GM18858 (cell line): ENCODE measurements at regions not wholly inside any gene's neighbourhood (a gene's known extent, or its start where the extent isn't known, plus 50 kb on each side); places are given as distances from the start of the nearest gene placed in this dataset.
"Not testable (repeated sequence)": the region's sequence is repeated elsewhere in the genome, so short reads cannot be mapped to it uniquely, and the experiment has no call there.

Experiments
- ATAC-seq: cut with Tn5 transposase; IDR thresholded peaks from one replicate; pipeline ENCODE4 v1.9.1; 2021; ENCODE audit not compliant: unreplicated experiment

- ATAC-seq = no peak
These were observed 638.1 kb upstream of the CNTNAP2 start for GRCh38 chr7:145478541-145478940.

GRCh38 chr7:145474009-145474686, 638.3 kb upstream of the TPK1 start:
- no peak for ATAC-seq

DNA sequence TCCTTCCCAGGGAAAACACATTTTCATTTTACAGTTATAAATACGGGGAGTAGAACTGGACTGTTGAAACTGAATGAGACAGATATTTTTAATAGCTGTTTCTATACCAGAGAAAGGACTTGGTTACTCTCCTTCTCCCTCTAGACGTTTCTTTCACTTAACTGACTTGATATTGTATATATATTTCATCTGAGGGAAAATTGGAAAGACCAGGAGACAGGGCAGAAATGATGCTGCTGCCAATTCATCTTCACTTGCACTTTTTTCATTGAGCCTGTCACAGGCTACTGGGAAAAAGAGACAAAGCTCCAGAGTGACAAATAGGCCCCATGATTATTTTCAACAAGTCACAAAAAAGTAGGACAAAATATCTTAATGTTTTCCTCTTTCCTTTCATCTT, 636.0 kb upstream of the TPK1 start:
- no peak for ATAC-seq

DNA sequence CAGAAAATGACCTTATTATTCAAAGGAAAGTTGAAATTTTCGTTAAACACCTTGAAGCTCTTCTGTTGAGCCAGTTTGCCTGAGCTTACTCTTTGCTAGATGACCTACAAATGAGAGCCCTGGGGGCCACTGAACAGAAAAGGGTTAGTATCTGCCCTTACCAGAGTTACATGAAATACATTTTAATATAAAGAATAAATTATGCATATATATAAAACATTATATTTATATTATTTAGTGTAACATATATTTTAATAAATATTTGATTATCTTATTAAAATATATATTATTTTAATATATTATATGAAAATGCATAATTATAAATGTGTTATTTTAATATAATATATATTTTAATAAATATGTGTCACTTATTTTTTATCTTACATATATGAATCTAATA, 628.4 kb upstream of the TPK1 start:
- no peak for ATAC-seq

GRCh38 chr7:145462463-145462862, 626.6 kb upstream of the TPK1 start:
- no peak for ATAC-seq

- ATAC-seq = no peak
These were observed 599.0 kb upstream of the TPK1 start for GRCh38 chr7:145434811-145435210.

- ATAC-seq = peak; percentile 79
These were observed 596.0 kb upstream of the TPK1 start for GRCh38 chr7:145431834-145432233.

GRCh38 chr7:145418481-145418880, 582.6 kb upstream of the TPK1 start:
- not testable (repeated sequence) for ATAC-seq

GRCh38 chr7:145411066-145411465, 575.2 kb upstream of the TPK1 start:
- no peak for ATAC-seq

GRCh38 chr7:145398758-145399157, 562.9 kb upstream of the TPK1 start:
- no peak for ATAC-seq

- no peak for ATAC-seq
These were observed 558.3 kb upstream of the TPK1 start for GRCh38 chr7:145394126-145394525.

- ATAC-seq = no peak
These were observed 546.9 kb upstream of the TPK1 start for GRCh38 chr7:145382762-145383161.

DNA sequence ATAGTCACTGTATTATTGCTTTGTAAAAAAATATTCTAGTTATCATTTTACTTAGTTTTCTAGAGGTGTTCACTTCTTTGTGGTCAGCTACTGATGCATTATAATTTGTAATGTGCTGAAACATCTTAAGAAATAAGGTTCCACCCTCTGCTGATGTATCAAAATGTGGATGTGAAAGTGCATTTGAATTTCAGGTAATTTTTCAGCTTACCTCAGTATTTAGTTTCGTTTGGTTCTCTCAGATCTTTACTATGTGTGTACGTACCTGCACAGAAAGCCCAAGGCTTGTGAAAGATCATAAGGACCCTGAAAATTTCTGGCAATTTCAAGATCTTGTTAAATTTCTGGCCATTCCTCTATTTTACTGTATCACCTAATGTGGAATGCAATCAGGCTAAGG, 542.3 kb upstream of the TPK1 start:
- no peak for ATAC-seq

DNA sequence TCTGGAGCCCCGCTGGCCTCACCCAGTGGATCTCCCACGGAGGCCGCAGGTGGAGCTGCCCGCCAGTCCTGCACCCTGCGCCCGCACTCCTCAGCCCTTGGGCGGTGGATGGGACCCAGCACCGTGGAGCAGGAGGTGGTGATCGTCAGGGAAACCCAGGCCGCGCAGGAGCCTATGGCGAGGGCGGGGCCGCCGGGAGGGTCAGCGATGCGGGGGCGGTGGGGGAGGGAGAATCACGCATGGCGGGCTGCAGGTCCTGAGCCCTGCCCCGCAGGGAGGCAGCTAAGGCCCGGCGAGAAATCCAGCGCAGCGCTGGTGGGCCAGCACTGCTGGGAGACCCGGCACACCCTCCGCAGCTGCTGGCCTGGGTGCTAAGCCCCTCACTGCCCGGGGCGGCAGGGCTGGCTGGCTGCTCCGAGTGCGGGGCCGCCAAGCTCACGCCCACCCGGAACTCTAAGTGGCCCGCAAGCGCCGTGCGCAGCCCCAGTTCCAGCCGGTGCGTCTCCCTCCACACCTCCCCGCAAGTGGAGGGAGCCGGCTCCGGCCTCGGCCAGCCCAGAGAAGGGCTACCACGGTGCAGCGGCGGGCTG, 524.8 kb upstream of the TPK1 start:
- ATAC-seq = no peak

DNA sequence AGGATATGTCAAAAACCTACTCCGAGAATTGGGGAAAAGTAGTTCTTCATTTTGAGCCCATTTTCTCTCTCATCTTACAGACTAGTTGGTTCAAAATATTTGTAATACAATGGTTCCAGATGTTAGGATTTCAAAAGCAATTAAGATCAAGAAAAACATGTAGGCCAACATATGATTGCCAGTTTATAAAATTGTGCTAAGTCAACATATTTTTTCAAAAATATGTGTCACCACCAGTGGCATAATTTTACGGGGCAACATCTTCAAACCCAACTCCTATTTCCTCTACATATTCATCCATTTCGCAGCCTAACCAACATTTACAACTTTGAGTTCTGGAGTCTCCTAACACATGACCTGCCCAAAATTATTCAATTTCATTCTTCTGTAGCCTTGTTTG, 514.5 kb upstream of the TPK1 start:
- ATAC-seq = no peak

- not testable (repeated sequence) for ATAC-seq
These were observed 513.6 kb upstream of the TPK1 start for GRCh38 chr7:145349452-145349851.

- ATAC-seq = no peak
These were observed 511.4 kb upstream of the TPK1 start for GRCh38 chr7:145347271-145347670.

GRCh38 chr7:145339319-145339718, 503.5 kb upstream of the TPK1 start:
- no peak for ATAC-seq

- no peak for ATAC-seq
These were observed 495.7 kb upstream of the TPK1 start for GRCh38 chr7:145331522-145331921.

DNA sequence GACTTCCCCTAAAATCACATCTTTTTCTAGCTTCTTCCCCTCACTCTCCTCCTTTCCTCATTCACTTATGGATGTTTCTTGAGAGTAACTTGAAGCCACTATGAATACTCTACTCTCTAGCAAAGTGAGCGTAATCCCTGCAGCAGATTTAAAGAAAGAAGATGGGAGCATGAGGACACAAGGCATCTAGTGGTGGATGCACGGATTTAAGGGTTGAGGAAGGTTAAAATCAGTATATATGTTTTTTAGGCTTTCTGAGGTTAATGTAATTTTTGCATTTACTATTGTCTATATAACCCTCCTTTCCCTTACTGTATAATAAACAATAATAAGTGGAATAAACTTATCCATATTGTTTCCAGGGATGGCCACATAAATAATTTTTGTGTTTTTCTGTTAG, 495.2 kb upstream of the TPK1 start:
- ATAC-seq = no peak

DNA sequence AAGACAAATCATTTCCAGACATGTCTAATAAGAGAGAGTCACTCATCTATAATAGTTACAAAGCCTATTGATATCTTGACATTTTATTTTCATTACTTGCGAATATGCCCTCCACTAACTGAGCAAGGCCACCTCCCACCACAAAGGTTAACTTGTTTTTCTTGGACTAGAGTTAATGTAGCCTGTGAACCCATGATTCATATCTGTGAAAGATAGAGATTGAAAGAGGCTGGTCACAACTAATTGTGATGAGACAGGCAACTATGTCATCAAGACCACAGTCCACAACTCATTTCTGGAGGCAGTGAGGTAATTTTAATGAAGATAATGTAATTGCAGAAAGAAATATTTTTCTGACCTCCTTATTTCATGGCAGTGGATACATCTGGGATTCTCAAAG, 491.8 kb upstream of the TPK1 start:
- ATAC-seq = no peak

DNA sequence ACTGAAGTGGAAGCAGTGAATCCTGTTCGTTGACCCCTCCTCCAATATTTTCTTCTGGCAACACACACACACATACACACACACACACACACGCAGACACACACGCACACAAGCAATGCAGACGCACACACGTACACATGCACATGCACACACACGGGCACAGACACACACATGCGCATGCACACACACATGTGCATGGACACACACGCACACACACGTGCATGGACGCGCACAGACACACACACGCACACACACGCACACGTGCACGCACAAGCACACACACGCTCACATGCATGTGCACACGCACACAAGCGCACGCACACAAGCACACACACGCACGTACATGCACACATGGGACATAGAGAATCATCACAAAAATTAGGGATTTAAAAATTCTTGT, 488.2 kb upstream of the TPK1 start:
- no peak for ATAC-seq

DNA sequence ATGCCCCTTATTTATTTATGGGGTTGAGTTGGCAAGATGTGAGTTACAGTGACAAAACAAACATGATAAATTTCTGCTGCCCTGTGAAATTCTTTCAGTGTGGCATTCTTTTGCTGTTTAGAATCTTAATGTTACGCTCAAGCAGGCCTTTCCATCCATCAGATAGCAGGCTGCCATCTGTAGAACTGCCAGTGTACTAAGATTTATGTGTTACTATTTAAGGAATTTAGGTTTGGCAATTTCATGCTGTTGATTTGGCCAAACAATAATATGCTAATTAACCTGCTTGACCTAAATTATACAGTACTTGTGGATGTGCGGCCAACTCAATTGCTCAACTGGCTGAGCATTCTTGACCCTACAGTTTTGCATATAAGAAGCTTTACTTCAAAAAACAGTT, 477.7 kb upstream of the TPK1 start:
- ATAC-seq = no peak
